Naive thymus-derived CD4-positive, alpha-beta T cell (primary cell): ENCODE measurements at regions not wholly inside any gene's neighbourhood (a gene's known extent, or its start where the extent isn't known, plus 50 kb on each side); places are given as distances from the start of the nearest gene placed in this dataset.

Source experiments
- ATAC-seq: fragments of 150-1000 bp; cut with Tn5 transposase; 2 replicates; pipeline ENCODE4 v1.10.0; 2021; ENCODE audit warnings: mild to moderate bottlenecking, moderate library complexity
- CTCF ChIA-PET: fragments of 350-600 bp; sonication (Branson Sonifier 250); formaldehyde crosslinking; loops from one replicate; lab custom pipeline; 2021; ENCODE audit warnings: antibody characterized with exemption; lab: Charles Lee
- POLR2A ChIA-PET: fragments of 350-600 bp; sonication (Branson Sonifier 250); formaldehyde crosslinking; loops from one replicate; lab custom pipeline; 2021; ENCODE audit warnings: antibody characterized with exemption, inconsistent platforms; lab: Charles Lee
- DNase-seq, 9 donors: peaks; one replicate each; pipeline versions ENCODE4 v3.0.0 to v3.0.0-alpha.2; 2020 to 2022; ENCODE audit warnings: mixed read lengths in 1 of 9
- H3K27ac ChIP-seq: one replicate; pipeline ENCODE4 v1.7.0; 2013; ENCODE audit warnings: mild to moderate bottlenecking, low read depth, low read length, moderate library complexity
- H3K27me3 ChIP-seq, 2 donors: one replicate each; pipeline ENCODE4 v1.7.0; 2013; ENCODE audit warnings: low read length in 2 of 2, mild to moderate bottlenecking in 2 of 2, moderate library complexity in 2 of 2; ENCODE audit not compliant: control insufficient read depth in 2 of 2, insufficient read depth in 2 of 2
- H3K36me3 ChIP-seq, 3 experiments: 1 replicate in 2 of 3; 2 replicates in 1 of 3; pipeline ENCODE4 v1.7.0; 2013; ENCODE audit warnings: low read length in 3 of 3, mild to moderate bottlenecking in 3 of 3, moderate library complexity in 1 of 3; ENCODE audit not compliant: insufficient read depth in 3 of 3, control insufficient read depth in 2 of 3
- H3K4me1 ChIP-seq, 2 donors: one replicate each; pipeline ENCODE4 v1.7.0; 2013; ENCODE audit warnings: low read length in 2 of 2, mild to moderate bottlenecking in 2 of 2, moderate library complexity in 1 of 2; ENCODE audit not compliant: control insufficient read depth in 2 of 2, insufficient read depth in 2 of 2
- H3K4me3 ChIP-seq: 2 replicates; pipeline ENCODE4 v1.7.0; 2013; ENCODE audit warnings: mild to moderate bottlenecking, low read length
- H3K9me3 ChIP-seq, 3 experiments: 1 replicate in 2 of 3; 2 replicates in 1 of 3; pipeline ENCODE4 v1.7.0; 2013; ENCODE audit warnings: low read length in 3 of 3; ENCODE audit not compliant: control insufficient read depth in 2 of 3
- H3K27ac Mint-ChIP-seq, 9 donors: one replicate each; pipeline ENCODE4 v1.8.0; 2020 to 2022; ENCODE audit warnings: mixed read lengths in 9 of 9, mild to moderate bottlenecking in 8 of 9, moderate library complexity in 5 of 9, inconsistent platforms in 2 of 9
- H3K27me3 Mint-ChIP-seq, 5 donors: one replicate each; pipeline ENCODE4 v1.8.0; 2021 to 2022; ENCODE audit warnings: mixed read lengths in 5 of 5, mild to moderate bottlenecking in 1 of 5
- H3K36me3 Mint-ChIP-seq, 5 donors: one replicate each; pipeline ENCODE4 v1.8.0; 2020 to 2022; ENCODE audit warnings: mixed read lengths in 5 of 5, mild to moderate bottlenecking in 3 of 5, inconsistent platforms in 1 of 5
- H3K4me1 Mint-ChIP-seq, 7 donors: one replicate each; pipeline ENCODE4 v1.8.0; 2020 to 2022; ENCODE audit warnings: mixed read lengths in 7 of 7, mild to moderate bottlenecking in 3 of 7, inconsistent platforms in 1 of 7
- H3K4me3 Mint-ChIP-seq, 10 donors: one replicate each; pipeline ENCODE4 v1.8.0; 2020 to 2022; ENCODE audit warnings: mild to moderate bottlenecking in 10 of 10, mixed read lengths in 10 of 10, moderate library complexity in 6 of 10, inconsistent platforms in 2 of 10
- H3K9me3 Mint-ChIP-seq, 11 donors: one replicate each; pipeline ENCODE4 v1.8.0; 2020 to 2022; ENCODE audit warnings: mixed read lengths in 11 of 11, mild to moderate bottlenecking in 4 of 11, inconsistent platforms in 1 of 11, moderate library complexity in 1 of 11
- intact Hi-C, 2 donors: fragments of 100-400 bp; cut with micrococcal nuclease; formaldehyde crosslinking; loops; one replicate each; pipeline ENCODE4 v1.15.1; 2023

DNA sequence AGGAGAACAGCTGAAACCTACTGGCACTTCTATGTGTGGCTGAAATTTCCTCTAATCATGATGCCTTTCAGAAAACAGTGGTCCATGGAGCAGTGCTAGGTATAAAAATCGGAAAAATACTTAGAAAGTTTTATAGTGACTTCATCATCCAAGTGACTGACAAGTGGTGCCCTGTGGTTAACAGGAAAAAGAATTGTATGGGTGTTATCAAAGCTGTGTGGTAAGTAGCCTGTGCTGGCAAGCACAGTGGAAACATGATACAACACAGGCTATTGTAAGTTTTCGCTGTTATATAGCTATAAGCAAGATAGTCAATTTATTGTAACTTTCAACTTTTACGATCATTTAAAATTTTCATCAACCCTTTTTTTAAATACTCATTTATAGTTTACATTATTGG, 1599.7 kb upstream of the ZEB2 start:
- POLR2A ChIA-PET, result no interaction called here
- no peak for ATAC-seq
- H3K27me3 ChIP-seq, result no peaks in the 10 kb centered on the region
- no peaks in the 10 kb centered on the region for H3K4me1 ChIP-seq
- no peaks in the 10 kb centered on the region for H3K36me3 Mint-ChIP-seq
- no peaks in the 10 kb centered on the region for H3K36me3 ChIP-seq
- intact Hi-C loops, result loop anchor here (1.0 kb wide), 1 partner anchor 15 kb away; no protein-coding TSS in a partner anchor
- H3K27me3 Mint-ChIP-seq, result no peaks in the 10 kb centered on the region
- H3K27ac Mint-ChIP-seq, result no peak overlapping the region
- H3K27ac ChIP-seq, result no peak overlapping the region
- no peaks in the 10 kb centered on the region for H3K4me1 Mint-ChIP-seq
- no peak overlapping the region for H3K4me3 ChIP-seq
- no peak overlapping the region for H3K4me3 Mint-ChIP-seq
- no peaks in the 10 kb centered on the region for H3K9me3 ChIP-seq
- DNase-seq, result no peak
- CTCF ChIA-PET, result no interaction called here
- peaks cover 0 to 8% (median 0%) of the 10 kb centered on the region in 11 donors for H3K9me3 Mint-ChIP-seq

DNA sequence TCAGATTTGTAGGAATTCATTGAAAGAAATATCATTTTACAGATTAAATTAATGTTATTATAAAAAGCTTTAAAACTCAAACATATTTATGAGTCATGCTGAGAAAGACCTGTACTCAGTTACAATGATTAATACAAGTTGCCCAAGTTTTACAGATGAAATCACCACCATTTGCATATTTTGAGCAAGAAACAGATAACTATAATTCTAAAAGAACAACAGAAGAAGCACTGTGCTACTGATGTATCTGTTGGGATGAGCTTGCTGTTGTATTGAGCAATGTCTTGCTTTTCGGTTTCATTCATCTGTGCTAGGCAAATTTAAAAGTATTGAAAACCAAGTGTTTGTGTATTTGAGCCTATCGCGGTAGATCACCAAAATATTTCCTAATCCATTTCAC, 1589.1 kb upstream of the ZEB2 start:
- intact Hi-C loops, result no loop called here
- ATAC-seq (no peak), DNase-seq (no peak)
- H3K9me3 Mint-ChIP-seq, result peaks cover 0 to 7% (median 0%) of the 10 kb centered on the region in 11 donors
- H3K4me3 Mint-ChIP-seq, result no peak overlapping the region
- no peak overlapping the region for H3K27ac ChIP-seq
- no peaks in the 10 kb centered on the region for H3K27me3 ChIP-seq
- no peaks in the 10 kb centered on the region for H3K36me3 Mint-ChIP-seq
- no peak overlapping the region for H3K27ac Mint-ChIP-seq
- H3K36me3 ChIP-seq, result no peaks in the 10 kb centered on the region
- H3K4me1 Mint-ChIP-seq, result no peaks in the 10 kb centered on the region
- H3K4me3 ChIP-seq, result no peak overlapping the region
- H3K9me3 ChIP-seq, result no peaks in the 10 kb centered on the region
- H3K4me1 ChIP-seq, result no peaks in the 10 kb centered on the region
- CTCF ChIA-PET, result no interaction called here
- H3K27me3 Mint-ChIP-seq, result no peaks in the 10 kb centered on the region
- POLR2A ChIA-PET, result no interaction called here

DNA sequence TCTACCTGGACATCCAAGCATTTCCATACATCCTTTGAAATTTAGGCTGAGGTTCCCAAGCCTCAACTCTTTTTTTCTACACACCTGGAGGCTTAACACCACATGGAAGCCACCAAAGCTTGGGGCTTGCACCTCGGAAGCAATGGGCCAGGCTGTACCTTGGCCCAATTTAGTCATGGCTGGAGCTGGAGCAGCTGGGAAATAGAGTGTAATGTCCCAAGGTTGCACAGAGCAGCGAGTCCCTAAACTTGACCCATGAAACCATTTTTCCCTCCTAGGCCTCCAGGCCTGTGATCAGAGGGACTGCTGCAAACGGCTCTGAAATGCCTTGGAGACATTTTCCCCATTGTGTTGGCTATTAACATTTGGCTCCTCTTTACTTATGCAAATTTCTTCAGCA, 1574.3 kb upstream of the ZEB2 start:
- Histone ChIP-seq H3K27me3 (no peaks in the 10 kb centered on the region), H3K4me1 (no peaks in the 10 kb centered on the region), H3K36me3 (no peaks in the 10 kb centered on the region), H3K4me3 (no peak overlapping the region), H3K9me3 (peaks cover 0 to 12% (median 0%) of the 10 kb centered on the region in 3 experiments), H3K27ac (no peak overlapping the region)
- Mint-ChIP-seq H3K27ac (no peak overlapping the region), H3K9me3 (peaks cover 7 to 40% (median 26%) of the 10 kb centered on the region in 11 donors), H3K27me3 (no peaks in the 10 kb centered on the region), H3K4me1 (no peaks in the 10 kb centered on the region), H3K36me3 (peaks cover 0 to 9% (median 0%) of the 10 kb centered on the region in 5 donors), H3K4me3 (no peak overlapping the region)
- ATAC-seq (no peak), DNase-seq (no peak)
- POLR2A ChIA-PET, result no interaction called here
- CTCF ChIA-PET, result no interaction called here
- intact Hi-C loops, result no loop called here

DNA sequence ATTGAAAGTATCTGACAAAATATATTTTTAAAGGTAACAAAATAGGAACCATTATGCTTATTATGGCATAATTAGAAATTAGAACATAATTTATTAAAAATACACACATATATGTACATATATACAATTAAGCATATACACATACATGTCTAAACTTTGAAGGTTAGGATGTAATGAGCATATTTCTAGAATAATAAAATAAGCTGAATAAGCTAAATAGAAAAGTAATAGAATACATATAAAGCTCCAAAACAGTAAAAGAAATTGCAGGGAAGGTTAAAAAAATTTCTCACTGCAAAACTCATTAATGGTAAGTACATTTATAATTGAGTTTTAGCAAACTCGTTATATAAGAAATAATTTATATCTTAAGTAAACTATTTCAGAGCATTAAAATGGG, 1561.5 kb upstream of the ZEB2 start:
- no peaks in the 10 kb centered on the region for H3K27me3 ChIP-seq
- Mint-ChIP-seq H3K9me3 (peaks cover 0 to 20% (median 4%) of the 10 kb centered on the region in 11 donors), H3K27ac (no peak overlapping the region), H3K4me3 (no peak overlapping the region), H3K36me3 (no peaks in the 10 kb centered on the region), H3K27me3 (no peaks in the 10 kb centered on the region), H3K4me1 (no peaks in the 10 kb centered on the region)
- intact Hi-C loops, result no loop called here
- ATAC-seq (no peak), DNase-seq (no peak)
- no peaks in the 10 kb centered on the region for H3K36me3 ChIP-seq
- H3K4me1 ChIP-seq, result no peaks in the 10 kb centered on the region
- CTCF ChIA-PET, result no interaction called here
- no peak overlapping the region for H3K4me3 ChIP-seq
- H3K9me3 ChIP-seq, result no peaks in the 10 kb centered on the region
- no peak overlapping the region for H3K27ac ChIP-seq
- POLR2A ChIA-PET, result no interaction called here

- H3K9me3 Mint-ChIP-seq, result peaks cover 0 to 17% (median 5%) of the 10 kb centered on the region in 11 donors
- H3K27ac Mint-ChIP-seq, result no peak overlapping the region
- H3K4me1 ChIP-seq, result no peaks in the 10 kb centered on the region
- no peaks in the 10 kb centered on the region for H3K27me3 ChIP-seq
- POLR2A ChIA-PET, result no interaction called here
- no peak overlapping the region for H3K27ac ChIP-seq
- no peaks in the 10 kb centered on the region for H3K4me1 Mint-ChIP-seq
- DNase-seq, result no peak
- no peaks in the 10 kb centered on the region for H3K36me3 Mint-ChIP-seq
- no peak overlapping the region for H3K4me3 ChIP-seq
- H3K36me3 ChIP-seq, result no peaks in the 10 kb centered on the region
- ATAC-seq, result no peak
- H3K27me3 Mint-ChIP-seq, result no peaks in the 10 kb centered on the region
- no peaks in the 10 kb centered on the region for H3K9me3 ChIP-seq
- H3K4me3 Mint-ChIP-seq, result no peak overlapping the region
- CTCF ChIA-PET, result no interaction called here
- intact Hi-C loops, result no loop called here
These were observed 1561.0 kb upstream of the ZEB2 start for GRCh38 chr2:146080925-146081324.

DNA sequence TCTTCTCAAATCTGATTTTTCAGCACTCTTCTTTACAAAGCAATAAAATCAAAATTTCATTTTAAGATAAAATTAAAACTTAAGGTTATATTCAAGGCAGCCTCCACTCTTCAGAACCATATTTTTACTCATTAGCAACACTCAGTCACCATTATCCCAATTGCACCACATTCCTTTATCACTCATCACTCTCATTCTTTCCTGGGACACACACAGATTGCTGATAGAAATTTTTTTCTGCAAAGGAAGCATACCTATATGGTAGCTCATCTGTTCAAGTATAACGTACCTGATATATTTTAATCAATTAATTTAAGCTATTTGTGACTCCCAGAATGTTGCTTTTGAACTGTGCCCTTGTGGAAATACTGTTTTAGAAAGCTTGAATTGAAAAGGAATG, 1559.3 kb upstream of the ZEB2 start:
- Histone ChIP-seq H3K9me3 (no peaks in the 10 kb centered on the region), H3K27ac (no peak overlapping the region), H3K4me1 (no peaks in the 10 kb centered on the region), H3K36me3 (no peaks in the 10 kb centered on the region), H3K27me3 (no peaks in the 10 kb centered on the region), H3K4me3 (no peak overlapping the region)
- ChIA-PET POLR2A (no interaction called here), CTCF (no interaction called here)
- Mint-ChIP-seq H3K4me1 (no peaks in the 10 kb centered on the region), H3K27ac (no peak overlapping the region), H3K4me3 (no peak overlapping the region), H3K36me3 (no peaks in the 10 kb centered on the region), H3K27me3 (no peaks in the 10 kb centered on the region), H3K9me3 (peaks cover 0 to 14% (median 4%) of the 10 kb centered on the region in 11 donors)
- intact Hi-C loops, result no loop called here
- DNase-seq, result no peak
- ATAC-seq, result no peak

DNA sequence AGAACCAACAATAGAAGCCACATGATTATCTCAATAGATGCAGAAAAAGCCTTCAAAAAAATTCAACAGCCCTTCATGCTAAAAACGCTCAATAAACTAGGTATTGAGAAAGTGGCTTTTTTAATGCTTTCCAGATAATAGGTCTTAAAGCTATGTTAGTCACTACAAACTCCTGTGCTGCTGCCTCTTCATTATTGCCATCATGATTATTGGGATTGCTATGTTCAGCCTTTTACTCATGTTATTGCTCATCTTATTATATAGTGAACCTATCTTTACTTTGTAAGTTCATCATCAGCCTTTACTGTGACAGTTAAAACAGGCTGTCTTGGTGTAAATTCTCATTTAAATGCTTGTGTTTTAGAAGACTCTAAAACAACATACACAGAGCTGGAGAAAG, 1557.2 kb upstream of the ZEB2 start:
- H3K4me3 ChIP-seq, result no peak overlapping the region
- no peak for ATAC-seq
- DNase-seq, result no peak
- Mint-ChIP-seq H3K27me3 (no peaks in the 10 kb centered on the region), H3K4me3 (no peak overlapping the region), H3K4me1 (no peaks in the 10 kb centered on the region), H3K36me3 (no peaks in the 10 kb centered on the region), H3K27ac (no peak overlapping the region), H3K9me3 (peaks cover 0 to 19% (median 4%) of the 10 kb centered on the region in 11 donors)
- intact Hi-C loops, result no loop called here
- no peak overlapping the region for H3K27ac ChIP-seq
- CTCF ChIA-PET, result interaction anchor here (1.1 kb wide), 1 partner anchor 9 kb away, joined by 3 read pairs; no protein-coding TSS in a partner anchor
- no peaks in the 10 kb centered on the region for H3K4me1 ChIP-seq
- no peaks in the 10 kb centered on the region for H3K36me3 ChIP-seq
- H3K9me3 ChIP-seq, result no peaks in the 10 kb centered on the region
- H3K27me3 ChIP-seq, result no peaks in the 10 kb centered on the region
- POLR2A ChIA-PET, result no interaction called here
